ENCODE measurements at regions not wholly inside any gene's neighbourhood (a gene's known extent, or its start where the extent isn't known, plus 50 kb on each side); places are given as distances from the start of the nearest gene placed in this dataset.
A peak's percentile ranks its signal among the peaks of the same experiment; 100 is the strongest.
"Not testable (repeated sequence)": the region's sequence is repeated elsewhere in the genome, so short reads cannot be mapped to it uniquely, and the experiment has no call there.

- DNase-seq (ENCODE audit: low spot score) = no peak
These were observed 197.1 kb upstream of the HCN1 start for GRCh38 chr5:45893309-45893708.

DNA sequence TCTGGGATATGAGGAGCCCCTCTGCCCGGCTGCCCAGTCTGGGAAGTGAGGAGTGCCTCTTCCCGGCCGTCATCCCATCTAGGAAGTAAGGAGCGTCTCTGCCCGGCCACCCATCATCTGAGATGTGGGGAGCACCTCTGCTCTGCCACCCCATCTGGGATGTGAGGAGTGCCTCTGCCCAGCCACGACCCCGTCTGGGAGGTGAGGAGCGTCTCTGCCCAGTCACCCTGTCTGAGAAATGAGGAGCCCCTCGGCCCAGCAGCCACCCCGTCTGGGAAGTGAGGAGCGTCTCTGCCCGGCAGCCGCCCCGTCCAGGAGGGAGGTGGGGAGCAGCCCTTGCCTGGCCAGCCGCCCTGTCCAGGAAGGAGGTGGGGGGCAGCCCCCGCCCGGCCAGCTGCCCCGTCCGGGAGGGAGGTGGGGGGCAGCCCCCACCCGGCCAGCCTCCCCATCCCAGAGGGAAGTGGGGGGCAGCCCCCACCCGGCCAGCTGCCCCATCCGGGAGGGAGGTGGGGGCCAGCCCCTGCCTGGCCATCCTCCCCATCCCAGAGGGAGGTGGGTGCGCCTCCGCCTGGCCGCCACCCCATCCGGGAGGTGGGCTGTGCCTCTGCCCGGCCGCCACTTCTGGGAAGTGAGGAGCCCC is 194.4 kb upstream of the HCN1 start:
- not testable (repeated sequence) for DNase-seq (ENCODE audit: low spot score)

DNA sequence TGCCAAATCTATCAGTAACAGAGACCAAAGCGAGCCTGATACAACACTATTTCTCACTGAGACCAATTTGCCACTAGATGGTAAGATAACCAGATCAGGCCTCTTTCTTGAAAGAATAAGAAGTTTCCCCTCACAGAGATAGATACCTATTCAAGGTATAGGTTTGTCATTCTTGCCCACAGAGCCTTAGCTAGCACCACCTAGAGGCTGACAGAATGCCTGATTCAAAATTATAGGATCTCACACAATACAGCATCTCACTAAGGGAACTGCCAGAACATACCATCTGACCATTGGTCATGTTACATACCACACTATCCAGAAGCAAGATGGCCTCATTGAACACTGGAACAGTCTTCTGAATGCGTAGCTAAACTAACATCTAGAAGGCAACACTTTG is 166.6 kb upstream of the HCN1 start:
- no peak for DNase-seq (ENCODE audit: low spot score)

GRCh38 chr5:45847877-45848276 is 151.7 kb upstream of the HCN1 start:
- DNase-seq (ENCODE audit: low spot score) = no peak

DNA sequence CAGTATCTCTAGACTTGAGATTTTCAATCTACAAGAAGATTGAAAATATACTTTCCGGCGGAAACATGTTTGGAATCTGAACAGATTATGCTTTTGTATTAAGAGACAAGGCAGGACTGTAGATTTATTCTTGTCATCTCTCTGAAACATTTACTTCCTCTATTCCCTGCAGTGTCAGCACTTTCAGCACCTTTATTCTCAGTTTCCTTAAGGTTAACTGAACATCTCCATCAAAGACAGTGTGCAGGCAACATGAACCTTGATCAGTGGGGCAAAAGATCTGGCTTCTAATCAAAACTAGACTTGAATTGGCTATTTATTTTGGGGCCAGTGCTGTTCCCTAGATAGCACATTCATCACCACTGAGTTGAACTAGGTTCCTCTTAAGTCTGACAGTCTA is 129.9 kb upstream of the HCN1 start:
- DNase-seq (ENCODE audit: low spot score) = no peak

DNA sequence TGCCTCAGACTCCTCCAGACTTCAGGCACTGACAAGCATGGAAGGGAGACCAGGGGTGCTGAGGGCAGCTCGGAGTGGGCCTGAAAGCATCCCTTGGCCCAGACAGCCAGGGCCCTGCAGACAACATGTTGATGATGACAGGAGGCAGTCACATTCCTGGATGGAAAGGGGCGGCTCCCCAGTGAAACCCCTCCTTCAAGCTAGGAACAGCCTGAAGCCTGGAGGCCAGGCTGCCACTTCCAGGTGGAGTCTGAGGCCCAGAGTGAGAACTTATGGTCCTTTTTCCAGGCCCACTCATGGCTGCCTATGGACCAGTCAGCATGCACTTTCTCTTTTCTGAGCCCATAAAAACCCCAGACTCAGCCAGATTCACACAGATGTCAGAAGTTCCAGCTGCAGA is 104.2 kb upstream of the HCN1 start:
- DNase-seq (ENCODE audit: low spot score) = no peak

GRCh38 chr5:45799388-45799787 is 103.2 kb upstream of the HCN1 start:
- no peak for DNase-seq (ENCODE audit: low spot score)

- no peak for DNase-seq (ENCODE audit: low spot score)
These were observed 100.9 kb upstream of the HCN1 start for GRCh38 chr5:45796959-45797553.

GRCh38 chr5:45795458-45795857 is 99.3 kb upstream of the HCN1 start:
- DNase-seq (ENCODE audit: low spot score) = peak; percentile 4

- no peak for DNase-seq (ENCODE audit: low spot score)
These were observed 97.7 kb upstream of the HCN1 start for GRCh38 chr5:45793638-45794532.

GRCh38 chr5:45779874-45780671 is 83.9 kb upstream of the HCN1 start:
- no peak for DNase-seq (ENCODE audit: low spot score)

GRCh38 chr5:45774528-45774927 is 78.3 kb upstream of the HCN1 start:
- DNase-seq (ENCODE audit: low spot score) = peak; percentile 45

DNA sequence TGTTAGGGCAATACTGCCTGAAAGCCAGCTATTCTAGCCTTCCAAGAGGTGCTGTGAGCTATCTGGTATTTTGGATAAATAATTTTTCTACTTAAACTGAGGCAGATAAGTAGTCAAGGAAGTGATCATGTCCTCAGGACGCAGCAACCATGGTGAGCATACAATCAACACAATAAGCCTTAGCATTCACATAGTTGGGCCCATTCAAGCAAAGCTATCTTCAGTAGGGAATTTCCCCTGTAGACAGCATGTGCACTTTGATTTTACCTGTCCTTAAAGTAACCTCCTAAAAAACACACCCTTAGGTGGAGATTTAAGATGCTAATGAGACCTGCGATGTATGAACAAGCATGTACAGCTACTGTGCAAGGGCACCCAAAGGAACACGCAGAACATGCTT is 76.2 kb upstream of the HCN1 start:
- no peak for DNase-seq (ENCODE audit: low spot score)

DNA sequence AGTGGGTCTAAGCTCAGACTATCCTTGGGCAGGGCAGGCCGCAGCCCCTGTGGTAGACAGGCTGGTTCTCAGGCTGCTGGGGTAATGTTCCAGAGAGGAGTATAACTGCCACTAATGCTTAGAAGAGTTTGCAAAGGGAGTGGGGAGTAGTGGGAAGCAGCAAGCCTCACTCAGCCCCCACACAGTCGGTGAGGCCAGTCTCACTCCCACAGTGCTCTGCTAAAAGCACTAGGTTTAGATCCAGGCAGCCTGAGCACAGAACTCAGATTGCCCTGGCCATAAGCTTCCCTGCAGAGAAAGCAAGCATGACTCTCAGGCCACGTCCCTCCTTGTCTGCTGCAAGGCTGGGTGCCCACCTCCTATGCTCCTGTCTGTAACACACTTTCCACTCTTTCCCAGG is 69.4 kb upstream of the HCN1 start:
- no peak for DNase-seq (ENCODE audit: low spot score)

- DNase-seq (ENCODE audit: low spot score) = no peak
These were observed 54.4 kb upstream of the HCN1 start for GRCh38 chr5:45750574-45750973.

DNA sequence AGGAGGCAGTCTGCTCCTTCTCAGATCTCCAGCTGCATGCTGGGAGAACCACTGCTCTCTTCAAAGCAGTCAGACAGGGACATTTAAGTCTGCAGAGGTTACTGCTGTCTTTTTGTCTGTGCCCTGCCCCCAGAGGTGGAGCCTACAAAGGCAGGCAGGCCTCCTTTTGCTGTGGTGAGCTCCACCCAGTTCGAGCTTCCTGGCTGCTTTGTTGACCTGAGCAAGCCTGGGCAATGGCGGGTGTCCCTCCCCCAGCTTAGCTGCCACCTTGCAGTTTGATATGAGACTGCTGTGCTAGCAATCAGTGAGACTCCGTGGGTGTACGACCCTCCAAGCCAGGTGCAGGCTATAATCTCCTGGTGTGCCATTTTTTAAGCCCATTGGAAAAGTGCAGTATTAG is 52.3 kb upstream of the HCN1 start:
- DNase-seq (ENCODE audit: low spot score) = not testable (repeated sequence)
